T-cell (primary cell): ENCODE measurements at regions not wholly inside any gene's neighbourhood (a gene's known extent, or its start where the extent isn't known, plus 50 kb on each side); places are given as distances from the start of the nearest gene placed in this dataset.

ENCODE experiments used
- ATAC-seq, 4 experiments: fragments of 200-7000 bp in 3 of 4; fragments of 150-1000 bp in 1 of 4; cut with Tn5 transposase; replicated peaks in 1 of 4; 1 replicate in 3 of 4; 2 replicates in 1 of 4; pipeline ENCODE4 v1.10.0; 2021; ENCODE audit warnings: moderate library complexity in 3 of 4, mild to moderate bottlenecking in 2 of 4, moderate number of reproducible peaks in 1 of 4
- CTCF ChIA-PET, 2 donors: fragments of 300-600 bp; sonication (Branson Sonifier 250); formaldehyde crosslinking; loops; one replicate each; lab custom pipeline; 2022; ENCODE audit warnings: antibody characterized with exemption in 2 of 2; lab: Charles Lee
- POLR2A ChIA-PET, 2 donors: fragments of 300-600 bp; sonication (Branson Sonifier 250); formaldehyde crosslinking; loops; one replicate each; lab custom pipeline; 2022; ENCODE audit warnings: antibody characterized with exemption in 2 of 2; lab: Charles Lee
- DNase-seq, 35 experiments: peaks; one replicate each; pipeline versions ENCODE4 v3.0.0 to v3.0.0-alpha.2; 2013 to 2023
- H3K27ac ChIP-seq: one replicate; pipeline ENCODE4 v1.5.1; 2013; ENCODE audit warnings: low read length
- H3K27me3 ChIP-seq, 2 experiments: replicated peaks in 1 of 2; 1 replicate in 1 of 2; 2 replicates in 1 of 2; pipeline versions ENCODE4 v1.6.1 to v1.7.0; 2013; ENCODE audit warnings: low read length in 1 of 2, mixed read lengths in 1 of 2; ENCODE audit not compliant: control insufficient read depth in 2 of 2, insufficient read depth in 2 of 2; ENCODE audit errors: extremely low read depth in 1 of 2
- H3K36me3 ChIP-seq, 2 donors: 1 replicate in 1 of 2; 2 replicates in 1 of 2; pipeline versions ENCODE4 v1.6.1 to v1.7.0; 2013; ENCODE audit warnings: low read length in 1 of 2; ENCODE audit not compliant: control insufficient read depth in 2 of 2, insufficient read depth in 1 of 2; ENCODE audit errors: extremely low read depth in 1 of 2
- H3K4me1 ChIP-seq, 2 experiments: 1 replicate in 1 of 2; 2 replicates in 1 of 2; pipeline versions ENCODE4 v1.6.1 to v1.7.0; 2013; ENCODE audit warnings: low read length in 2 of 2, mixed read lengths in 1 of 2; ENCODE audit not compliant: insufficient read depth in 2 of 2, control insufficient read depth in 1 of 2; ENCODE audit errors: extremely low read depth in 1 of 2
- H3K4me3 ChIP-seq, 2 donors: 1 replicate in 1 of 2; 2 replicates in 1 of 2; pipeline versions ENCODE4 v1.5.1 to v1.7.0; 2013; ENCODE audit warnings: mild to moderate bottlenecking in 2 of 2, low read length in 1 of 2, moderate library complexity in 1 of 2; ENCODE audit not compliant: control insufficient read depth in 1 of 2; ENCODE audit errors: extremely low read depth in 1 of 2
- H3K9me3 ChIP-seq: 2 replicates; pipeline ENCODE4 v1.7.0; 2013
- H3K27ac Mint-ChIP-seq, 2 donors: one replicate each; pipeline ENCODE4 v1.8.0; 2020 to 2021; ENCODE audit warnings: mild to moderate bottlenecking in 2 of 2, mixed read lengths in 2 of 2
- H3K27me3 Mint-ChIP-seq, 2 donors: one replicate each; pipeline ENCODE4 v1.8.0; 2021 to 2022; ENCODE audit warnings: mixed read lengths in 2 of 2
- H3K36me3 Mint-ChIP-seq: one replicate; pipeline ENCODE4 v1.8.0; 2021; ENCODE audit warnings: mixed read lengths
- H3K4me1 Mint-ChIP-seq, 3 donors: one replicate each; pipeline ENCODE4 v1.8.0; 2020 to 2022; ENCODE audit warnings: mixed read lengths in 3 of 3, mild to moderate bottlenecking in 1 of 3
- H3K4me3 Mint-ChIP-seq, 3 donors: one replicate each; pipeline ENCODE4 v1.8.0; 2020 to 2022; ENCODE audit warnings: mild to moderate bottlenecking in 3 of 3, mixed read lengths in 3 of 3, moderate library complexity in 3 of 3
- H3K9me3 Mint-ChIP-seq, 3 donors: one replicate each; pipeline ENCODE4 v1.8.0; 2020 to 2022; ENCODE audit warnings: mixed read lengths in 3 of 3
- WGBS: methylation state at CpG from one replicate; pipeline ENCODE4 v1.1.5; 2013; ENCODE audit warnings: missing lambda C conversion rate; ENCODE audit not compliant: insufficient coverage; 5-methylcytosine and 5-hydroxymethylcytosine counted together

GRCh38 chr2:126787289-126787688 lies 111.4 kb upstream of the TEX51 start:
- no peaks in the 10 kb centered on the region for H3K9me3 Mint-ChIP-seq
- Histone ChIP-seq H3K9me3 (no peaks in the 10 kb centered on the region), H3K4me1 (no peaks in the 10 kb centered on the region), H3K27ac (no peak overlapping the region), H3K36me3 (no peaks in the 10 kb centered on the region), H3K27me3 (peaks cover 0 to 33% of the 10 kb centered on the region in 2 experiments), H3K4me3 (no peak overlapping the region)
- DNase-seq (no peak), ATAC-seq (no peak)
- H3K4me1 Mint-ChIP-seq = no peaks in the 10 kb centered on the region
- peaks cover 5 to 7% of the 10 kb centered on the region in 2 donors for H3K27me3 Mint-ChIP-seq
- whole genome bisulfite sequencing = 91% methylated on average over 4 of the region's 4 CpGs
- POLR2A ChIA-PET = no interaction called here
- no peaks in the 10 kb centered on the region for H3K36me3 Mint-ChIP-seq
- CTCF ChIA-PET = no interaction called here
- H3K4me3 Mint-ChIP-seq = no peak overlapping the region
- H3K27ac Mint-ChIP-seq = no peak overlapping the region

- Mint-ChIP-seq H3K4me1 (no peaks in the 10 kb centered on the region), H3K9me3 (no peaks in the 10 kb centered on the region), H3K36me3 (no peaks in the 10 kb centered on the region), H3K27me3 (peaks cover 11 to 12% of the 10 kb centered on the region in 2 donors), H3K27ac (no peak overlapping the region), H3K4me3 (no peak overlapping the region)
- POLR2A ChIA-PET = no interaction called here
- ATAC-seq (no peak), DNase-seq (no peak)
- CTCF ChIA-PET = interaction anchor here in 1 of 2 donors (0.5 kb wide), 1 partner anchor 1075 kb away, joined by 6 read pairs; no protein-coding TSS in a partner anchor
- no peaks in the 10 kb centered on the region for H3K4me1 ChIP-seq
- H3K27ac ChIP-seq = no peak overlapping the region
- H3K4me3 ChIP-seq = no peak overlapping the region
- no peaks in the 10 kb centered on the region for H3K9me3 ChIP-seq
- H3K27me3 ChIP-seq = peaks cover 0 to 34% of the 10 kb centered on the region in 2 experiments
- 85% methylated on average over 2 of the region's 4 CpGs for WGBS
- H3K36me3 ChIP-seq = no peaks in the 10 kb centered on the region
Observed at GRCh38 chr2:126788113-126788512, 110.6 kb upstream of the TEX51 start.

- Mint-ChIP-seq H3K27me3 (peaks cover 15 to 16% of the 10 kb centered on the region in 2 donors), H3K4me3 (no peak overlapping the region), H3K27ac (no peak overlapping the region), H3K9me3 (no peaks in the 10 kb centered on the region), H3K4me1 (no peaks in the 10 kb centered on the region), H3K36me3 (no peaks in the 10 kb centered on the region)
- no peak for DNase-seq
- Histone ChIP-seq H3K9me3 (no peaks in the 10 kb centered on the region), H3K36me3 (no peaks in the 10 kb centered on the region), H3K4me3 (no peak overlapping the region), H3K27me3 (peaks cover 0 to 34% of the 10 kb centered on the region in 2 experiments), H3K27ac (no peak overlapping the region), H3K4me1 (no peaks in the 10 kb centered on the region)
- no peak for ATAC-seq
- ChIA-PET CTCF (no interaction called here), POLR2A (no interaction called here)
- 79% methylated on average over 3 of the region's 4 CpGs for WGBS
Observed at GRCh38 chr2:126788652-126789051, 110.0 kb upstream of the TEX51 start.

- no peak overlapping the region for H3K27ac Mint-ChIP-seq
- 80% methylated on average over 3 of the region's 18 CpGs for WGBS
- H3K27me3 Mint-ChIP-seq = peaks cover 13 to 16% of the 10 kb centered on the region in 2 donors
- peaks cover 0 to 40% of the 10 kb centered on the region in 2 experiments for H3K27me3 ChIP-seq
- H3K4me3 Mint-ChIP-seq = no peak overlapping the region
- H3K27ac ChIP-seq = no peak overlapping the region
- no peak for ATAC-seq
- no peak overlapping the region for H3K4me3 ChIP-seq
- H3K9me3 ChIP-seq = no peaks in the 10 kb centered on the region
- H3K9me3 Mint-ChIP-seq = no peaks in the 10 kb centered on the region
- ChIA-PET CTCF (no interaction called here), POLR2A (no interaction called here)
- H3K36me3 Mint-ChIP-seq = no peaks in the 10 kb centered on the region
- H3K4me1 ChIP-seq = no peaks in the 10 kb centered on the region
- H3K4me1 Mint-ChIP-seq = no peaks in the 10 kb centered on the region
- no peak for DNase-seq
- no peaks in the 10 kb centered on the region for H3K36me3 ChIP-seq
Observed at GRCh38 chr2:126790987-126791780, 107.5 kb upstream of the TEX51 start.

GRCh38 chr2:126792186-126792585 lies 106.5 kb upstream of the TEX51 start:
- H3K27me3 ChIP-seq = peaks cover 0 to 41% of the 10 kb centered on the region in 2 experiments
- Mint-ChIP-seq H3K27ac (no peak overlapping the region), H3K4me1 (no peaks in the 10 kb centered on the region), H3K9me3 (no peaks in the 10 kb centered on the region), H3K36me3 (no peaks in the 10 kb centered on the region), H3K27me3 (peaks cover 16% of the 10 kb centered on the region in 2 donors), H3K4me3 (no peak overlapping the region)
- H3K36me3 ChIP-seq = no peaks in the 10 kb centered on the region
- H3K4me1 ChIP-seq = no peaks in the 10 kb centered on the region
- 55% methylated on average over 4 of the region's 5 CpGs for WGBS
- ChIA-PET CTCF (no interaction called here), POLR2A (no interaction called here)
- H3K27ac ChIP-seq = no peak overlapping the region
- H3K9me3 ChIP-seq = no peaks in the 10 kb centered on the region
- no peak overlapping the region for H3K4me3 ChIP-seq
- no peak for DNase-seq
- no peak for ATAC-seq

GRCh38 chr2:126792993-126793392 lies 105.7 kb upstream of the TEX51 start:
- Mint-ChIP-seq H3K36me3 (no peaks in the 10 kb centered on the region), H3K9me3 (no peaks in the 10 kb centered on the region), H3K4me3 (no peak overlapping the region), H3K4me1 (no peaks in the 10 kb centered on the region), H3K27ac (no peak overlapping the region), H3K27me3 (peaks cover 16% of the 10 kb centered on the region in 2 donors)
- POLR2A ChIA-PET = no interaction called here
- ATAC-seq = no peak
- Histone ChIP-seq H3K9me3 (no peaks in the 10 kb centered on the region), H3K27ac (no peak overlapping the region), H3K4me3 (no peak overlapping the region), H3K27me3 (peaks cover 0 to 47% of the 10 kb centered on the region in 2 experiments), H3K36me3 (no peaks in the 10 kb centered on the region), H3K4me1 (no peaks in the 10 kb centered on the region)
- WGBS = 83% methylated on average over 4 of the region's 4 CpGs
- no peak for DNase-seq
- CTCF ChIA-PET = no interaction called here
